Endothelial cell of umbilical vein (primary cell): ENCODE measurements at regions not wholly inside any gene's neighbourhood (a gene's known extent, or its start where the extent isn't known, plus 50 kb on each side); places are given as distances from the start of the nearest gene placed in this dataset.

Source experiments
- FOS ChIP-seq: IDR thresholded peaks from 2 replicates; pipeline ENCODE4 v1.6.1; 2011; ENCODE audit warnings: mild to moderate bottlenecking, low read length, moderate library complexity, borderline replicate concordance; ENCODE audit not compliant: insufficient read depth
- POLR2A ChIP-seq: IDR thresholded peaks from 2 replicates; pipeline ENCODE4 v1.6.1; 2012; ENCODE audit warnings: low read depth, mild to moderate bottlenecking, control low read depth, low read length
- TF ChIP-seq, protein P1 (sequence below), 2 donors: IDR thresholded peaks; 1 replicate in 1 of 2; 2 replicates in 1 of 2; pipeline ENCODE4 v1.5.1; 2011; ENCODE audit warnings: low read length in 2 of 2, mild to moderate bottlenecking in 2 of 2, moderate library complexity in 2 of 2, control low read depth in 1 of 2, inconsistent platforms in 1 of 2, low read depth in 1 of 2; ENCODE audit not compliant: insufficient read depth in 1 of 2; ENCODE audit errors: extremely low read depth in 1 of 2

DNA sequence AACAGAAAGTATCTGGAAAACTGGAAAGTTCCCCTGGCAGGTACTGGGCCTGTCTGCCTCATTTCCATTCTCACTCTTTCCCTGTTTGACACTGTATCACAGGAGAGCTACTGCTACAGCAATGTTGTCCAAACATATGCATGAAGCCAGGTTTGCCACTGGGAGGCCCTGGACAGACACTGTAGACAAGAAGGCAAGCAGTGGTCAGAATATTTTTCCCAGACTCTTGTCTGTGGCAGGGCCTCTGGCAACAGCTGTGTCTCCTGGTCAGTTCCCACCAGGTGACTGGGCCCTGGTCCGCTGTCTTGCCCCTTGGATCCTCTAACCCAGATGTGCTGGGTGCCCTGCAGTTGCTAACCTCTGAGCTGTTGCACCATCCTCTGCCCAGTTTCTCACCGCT is 178.9 kb upstream of the FANCL start:
- TF ChIP-seq, protein P1, sequence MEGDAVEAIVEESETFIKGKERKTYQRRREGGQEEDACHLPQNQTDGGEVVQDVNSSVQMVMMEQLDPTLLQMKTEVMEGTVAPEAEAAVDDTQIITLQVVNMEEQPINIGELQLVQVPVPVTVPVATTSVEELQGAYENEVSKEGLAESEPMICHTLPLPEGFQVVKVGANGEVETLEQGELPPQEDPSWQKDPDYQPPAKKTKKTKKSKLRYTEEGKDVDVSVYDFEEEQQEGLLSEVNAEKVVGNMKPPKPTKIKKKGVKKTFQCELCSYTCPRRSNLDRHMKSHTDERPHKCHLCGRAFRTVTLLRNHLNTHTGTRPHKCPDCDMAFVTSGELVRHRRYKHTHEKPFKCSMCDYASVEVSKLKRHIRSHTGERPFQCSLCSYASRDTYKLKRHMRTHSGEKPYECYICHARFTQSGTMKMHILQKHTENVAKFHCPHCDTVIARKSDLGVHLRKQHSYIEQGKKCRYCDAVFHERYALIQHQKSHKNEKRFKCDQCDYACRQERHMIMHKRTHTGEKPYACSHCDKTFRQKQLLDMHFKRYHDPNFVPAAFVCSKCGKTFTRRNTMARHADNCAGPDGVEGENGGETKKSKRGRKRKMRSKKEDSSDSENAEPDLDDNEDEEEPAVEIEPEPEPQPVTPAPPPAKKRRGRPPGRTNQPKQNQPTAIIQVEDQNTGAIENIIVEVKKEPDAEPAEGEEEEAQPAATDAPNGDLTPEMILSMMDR (IDR thresholded peaks at IDR 0.05; ENCODE audit: extremely low read depth in 1 of 2, insufficient read depth in 1 of 2, low read depth in 1 of 2, low read length in 2 of 2) = no peak
- TF ChIP-seq POLR2A (no peak), FOS (no peak)
